ENCODE measurements at regions not wholly inside any gene's neighbourhood (a gene's known extent, or its start where the extent isn't known, plus 50 kb on each side); places are given as distances from the start of the nearest gene placed in this dataset.
A peak's percentile ranks its signal among the peaks of the same experiment; 100 is the strongest.

DNA sequence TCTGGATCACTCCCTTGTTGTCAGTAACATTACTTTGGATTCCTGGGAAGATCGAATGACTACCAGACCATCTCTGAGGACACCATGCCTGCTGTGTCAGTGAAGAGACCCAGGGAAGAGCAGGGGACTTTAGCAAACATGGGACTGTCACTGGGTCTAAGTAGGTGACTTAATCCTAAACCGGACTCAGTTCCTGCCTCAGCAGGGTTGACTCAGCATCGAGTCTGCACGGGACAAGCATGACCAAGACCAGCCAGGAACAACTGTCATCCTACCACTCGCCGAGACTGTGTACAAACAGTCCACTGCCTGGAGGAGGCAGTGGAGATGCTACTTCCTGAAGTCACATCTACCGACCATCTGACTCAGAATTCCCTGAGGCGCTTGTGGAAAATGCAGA, 53.2 kb upstream of the RAB4A start (continued):
- TF ChIP-seq PCBP2 (optimal IDR thresholded peaks at IDR 0.05; ENCODE audit: low read depth, low read length, poor library complexity, severe bottlenecking) = no peak
- TF ChIP-seq, protein P1, sequence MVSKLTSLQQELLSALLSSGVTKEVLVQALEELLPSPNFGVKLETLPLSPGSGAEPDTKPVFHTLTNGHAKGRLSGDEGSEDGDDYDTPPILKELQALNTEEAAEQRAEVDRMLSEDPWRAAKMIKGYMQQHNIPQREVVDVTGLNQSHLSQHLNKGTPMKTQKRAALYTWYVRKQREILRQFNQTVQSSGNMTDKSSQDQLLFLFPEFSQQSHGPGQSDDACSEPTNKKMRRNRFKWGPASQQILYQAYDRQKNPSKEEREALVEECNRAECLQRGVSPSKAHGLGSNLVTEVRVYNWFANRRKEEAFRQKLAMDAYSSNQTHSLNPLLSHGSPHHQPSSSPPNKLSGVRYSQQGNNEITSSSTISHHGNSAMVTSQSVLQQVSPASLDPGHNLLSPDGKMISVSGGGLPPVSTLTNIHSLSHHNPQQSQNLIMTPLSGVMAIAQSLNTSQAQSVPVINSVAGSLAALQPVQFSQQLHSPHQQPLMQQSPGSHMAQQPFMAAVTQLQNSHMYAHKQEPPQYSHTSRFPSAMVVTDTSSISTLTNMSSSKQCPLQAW (CRISPR knock-in tag; IDR thresholded peaks at IDR 0.05) = peak; percentile 53; the same call in 1 of the 2 replicates
- peak; percentile 68 for TF ChIP-seq BHLHE40 (IDR thresholded peaks at IDR 0.05; ENCODE audit: low read length)
- TF ChIP-seq, protein P2, sequence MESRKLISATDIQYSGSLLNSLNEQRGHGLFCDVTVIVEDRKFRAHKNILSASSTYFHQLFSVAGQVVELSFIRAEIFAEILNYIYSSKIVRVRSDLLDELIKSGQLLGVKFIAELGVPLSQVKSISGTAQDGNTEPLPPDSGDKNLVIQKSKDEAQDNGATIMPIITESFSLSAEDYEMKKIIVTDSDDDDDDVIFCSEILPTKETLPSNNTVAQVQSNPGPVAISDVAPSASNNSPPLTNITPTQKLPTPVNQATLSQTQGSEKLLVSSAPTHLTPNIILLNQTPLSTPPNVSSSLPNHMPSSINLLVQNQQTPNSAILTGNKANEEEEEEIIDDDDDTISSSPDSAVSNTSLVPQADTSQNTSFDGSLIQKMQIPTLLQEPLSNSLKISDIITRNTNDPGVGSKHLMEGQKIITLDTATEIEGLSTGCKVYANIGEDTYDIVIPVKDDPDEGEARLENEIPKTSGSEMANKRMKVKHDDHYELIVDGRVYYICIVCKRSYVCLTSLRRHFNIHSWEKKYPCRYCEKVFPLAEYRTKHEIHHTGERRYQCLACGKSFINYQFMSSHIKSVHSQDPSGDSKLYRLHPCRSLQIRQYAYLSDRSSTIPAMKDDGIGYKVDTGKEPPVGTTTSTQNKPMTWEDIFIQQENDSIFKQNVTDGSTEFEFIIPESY (CRISPR knock-in tag; IDR thresholded peaks at IDR 0.05) = peak; percentile 70; the same call in 1 of the 2 replicates
- TF ChIP-seq MED1 (CRISPR knock-in tag; IDR thresholded peaks at IDR 0.05) = peak; percentile 26; the same call in 1 of the 2 replicates
- no peak for TF ChIP-seq HDAC6 (IDR thresholded peaks at IDR 0.05; ENCODE audit: low read depth, low read length)
- 0 out of 2 replicates have a peak, but pooled peaks have one; percentile 23 for TF ChIP-seq RAD21 (CRISPR knock-in tag; IDR thresholded peaks at IDR 0.05)
- 0 out of 2 replicates have a peak, but pooled peaks have one; percentile 3 for TF ChIP-seq NFE2L2 (IDR thresholded peaks at IDR 0.05; ENCODE audit: low read length)
- TF ChIP-seq ADNP (CRISPR knock-in tag; IDR thresholded peaks at IDR 0.05) = 0 out of 2 replicates have a peak, but pooled peaks have one; percentile 45
- peak; percentile 68 for TF ChIP-seq FOSL2 (CRISPR knock-in tag; IDR thresholded peaks at IDR 0.05)
- TF ChIP-seq FOXA1 (IDR thresholded peaks at IDR 0.05) = no peak
- peak; percentile 60 for TF ChIP-seq FOXA1 (CRISPR knock-in tag; IDR thresholded peaks at IDR 0.05)

All from HepG2 (cell line).